Heart left ventricle (tissue), 13 donors: ENCODE measurements at regions not wholly inside any gene's neighbourhood (a gene's known extent, or its start where the extent isn't known, plus 50 kb on each side); places are given as distances from the start of the nearest gene placed in this dataset.

Source experiments
- POLR2A ChIP-seq, 2 donors: fragments of 450-650 bp; IDR thresholded peaks; one replicate each; pipeline ENCODE4 v1.6.1; 2017; ENCODE audit warnings: antibody characterized with exemption in 2 of 2, mild to moderate bottlenecking in 2 of 2, moderate library complexity in 2 of 2
- TF ChIP-seq, protein P1 (sequence below), 12 donors: fragments of 200-600 bp; sonication (generic) in 4 of 12; IDR thresholded peaks; one replicate each; pipeline versions ENCODE4 v1.5.0 to v1.8.0; 2018 to 2022; ENCODE audit warnings: antibody characterized with exemption in 12 of 12, mild to moderate bottlenecking in 5 of 12
- donor health status: ischemic (EF 13 %, LVEDD 7.1; RV severe dilation, severe dysfunction).
- donor health status: DM: no; HTN: yes; CAD: no.
- donor health status: DM: no; HTN: no; CAD: no.
- donor health status: ischemic (EF 25% LVEDD 6.9; RV normal size, moderate dysfunction).
- donor health status: ischemic (EF 25% LVEDD 5.7; RV mildly dilated, moderate dysfunction).
- donor health status: ischemic (EF 35%, LVEDD 5.7; RV mildly dilated, moderate dysfunction).
- donor health status: nonischemic (EF 11% LVEDD 7.7; RV severe dilation, severe dysfunction).
- donor health status: DM: yes; HTN: yes; CAD: no.
- donor health status: PGD.
- donor health status: ischemic (EF 29% LVEDD 5.4; RV normal size, mild dysfunction).
- donor health status: nonischemic (EF 23%, LVEDD 6.1; RV moderate dilation, normal function).

DNA sequence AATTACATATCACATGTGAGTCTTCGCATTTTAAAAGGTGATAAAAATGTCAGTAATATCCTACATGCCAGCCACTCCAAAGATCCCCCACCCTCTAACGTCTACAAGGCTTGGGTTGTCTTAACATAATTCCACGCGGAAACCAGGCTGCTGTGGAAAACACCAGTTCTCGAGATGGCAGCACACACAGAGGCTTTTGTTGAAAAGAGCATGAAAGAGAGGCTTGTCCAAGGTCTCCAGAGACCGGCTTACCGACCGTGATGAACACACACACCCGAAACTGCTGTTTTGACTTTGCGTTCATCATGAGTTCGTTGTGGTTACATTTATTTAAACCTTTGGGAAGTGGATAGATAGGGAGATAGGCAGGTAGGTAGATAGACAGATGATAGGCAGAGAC lies 87.9 kb downstream of the CRLF2 start:
- TF ChIP-seq POLR2A (IDR thresholded peaks at IDR 0.05) = no peak
- TF ChIP-seq, protein P1, sequence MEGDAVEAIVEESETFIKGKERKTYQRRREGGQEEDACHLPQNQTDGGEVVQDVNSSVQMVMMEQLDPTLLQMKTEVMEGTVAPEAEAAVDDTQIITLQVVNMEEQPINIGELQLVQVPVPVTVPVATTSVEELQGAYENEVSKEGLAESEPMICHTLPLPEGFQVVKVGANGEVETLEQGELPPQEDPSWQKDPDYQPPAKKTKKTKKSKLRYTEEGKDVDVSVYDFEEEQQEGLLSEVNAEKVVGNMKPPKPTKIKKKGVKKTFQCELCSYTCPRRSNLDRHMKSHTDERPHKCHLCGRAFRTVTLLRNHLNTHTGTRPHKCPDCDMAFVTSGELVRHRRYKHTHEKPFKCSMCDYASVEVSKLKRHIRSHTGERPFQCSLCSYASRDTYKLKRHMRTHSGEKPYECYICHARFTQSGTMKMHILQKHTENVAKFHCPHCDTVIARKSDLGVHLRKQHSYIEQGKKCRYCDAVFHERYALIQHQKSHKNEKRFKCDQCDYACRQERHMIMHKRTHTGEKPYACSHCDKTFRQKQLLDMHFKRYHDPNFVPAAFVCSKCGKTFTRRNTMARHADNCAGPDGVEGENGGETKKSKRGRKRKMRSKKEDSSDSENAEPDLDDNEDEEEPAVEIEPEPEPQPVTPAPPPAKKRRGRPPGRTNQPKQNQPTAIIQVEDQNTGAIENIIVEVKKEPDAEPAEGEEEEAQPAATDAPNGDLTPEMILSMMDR (IDR thresholded peaks at IDR 0.05) = no peak
